IPS-NIHi11 (cell line): ENCODE measurements at regions not wholly inside any gene's neighbourhood (a gene's known extent, or its start where the extent isn't known, plus 50 kb on each side); places are given as distances from the start of the nearest gene placed in this dataset.

Experiments
- DNase-seq: peaks from one replicate; pipeline ENCODE4 v3.0.0; 2012; ENCODE audit warnings: mixed read lengths, low spot score

- no peak for DNase-seq
Measured at GRCh38 chr18:7288544-7288943, 57.7 kb downstream of the LRRC30 start.

- DNase-seq, result no peak
Measured at GRCh38 chr18:7290077-7290476, 59.2 kb downstream of the LRRC30 start.

GRCh38 chr18:7291046-7291445 is 60.2 kb downstream of the LRRC30 start:
- no peak for DNase-seq

- DNase-seq, result no peak
Measured at GRCh38 chr18:7298149-7298548, 67.3 kb downstream of the LRRC30 start.

GRCh38 chr18:7301094-7301493 is 70.2 kb downstream of the LRRC30 start:
- DNase-seq, result no peak

- DNase-seq, result no peak
Measured at GRCh38 chr18:7303316-7304060, 72.6 kb downstream of the LRRC30 start.

- no peak for DNase-seq
Measured at GRCh38 chr18:7304061-7304370, 73.1 kb downstream of the LRRC30 start.

- DNase-seq, result no peak
Measured at GRCh38 chr18:7305416-7305815, 74.5 kb downstream of the LRRC30 start.

- DNase-seq, result no peak
Measured at GRCh38 chr18:7307030-7307429, 76.1 kb downstream of the LRRC30 start.

- no peak for DNase-seq
Measured at GRCh38 chr18:7307526-7307925, 76.6 kb downstream of the LRRC30 start.

- no peak for DNase-seq
Measured at GRCh38 chr18:7317804-7318231, 86.9 kb downstream of the LRRC30 start.

- no peak for DNase-seq
Measured at GRCh38 chr18:7319161-7319560, 88.3 kb downstream of the LRRC30 start.

- no peak for DNase-seq
Measured at GRCh38 chr18:7321831-7322230, 90.9 kb downstream of the LRRC30 start.

- DNase-seq, result no peak
Measured at GRCh38 chr18:7322817-7323485, 92.1 kb downstream of the LRRC30 start.

GRCh38 chr18:7325126-7325430 is 94.2 kb downstream of the LRRC30 start:
- DNase-seq, result no peak

GRCh38 chr18:7329016-7329415 is 98.1 kb downstream of the LRRC30 start:
- no peak for DNase-seq

GRCh38 chr18:7332452-7332851 is 101.6 kb downstream of the LRRC30 start:
- no peak for DNase-seq

GRCh38 chr18:7333025-7333562 is 102.2 kb downstream of the LRRC30 start:
- no peak for DNase-seq

- DNase-seq, result no peak
Measured at GRCh38 chr18:7334973-7335568, 104.2 kb downstream of the LRRC30 start.

GRCh38 chr18:7336623-7337022 is 105.7 kb downstream of the LRRC30 start:
- no peak for DNase-seq

- DNase-seq, result no peak
Measured at GRCh38 chr18:7338846-7339245, 108.0 kb downstream of the LRRC30 start.

- no peak for DNase-seq
Measured at GRCh38 chr18:7341581-7342337, 110.9 kb downstream of the LRRC30 start.
